A549 (cell line): ENCODE measurements at regions not wholly inside any gene's neighbourhood (a gene's known extent, or its start where the extent isn't known, plus 50 kb on each side); places are given as distances from the start of the nearest gene placed in this dataset.

ENCODE experiments used
- ATAC-seq, 2 experiments: fragments of 200-7000 bp in 1 of 2; fragments of >200 bp in 1 of 2; cut with Nextera tagmentation in 1 of 2; cut with Tn5 transposase in 1 of 2; 3 replicates each; pipeline versions ENCODE4 v1.8.0 to v1.9.1; 2018 to 2020; ENCODE audit warnings: mild to moderate bottlenecking in 1 of 2, moderate library complexity in 1 of 2
- CTCF ChIA-PET: fragments of 300-600 bp; sonication (Branson Sonifier 250); formaldehyde crosslinking; extraction: SDS; loops from one replicate; lab custom pipeline; 2021; ENCODE audit warnings: antibody characterized with exemption, inconsistent platforms; lab: Yijun Ruan, JAX
- POLR2A ChIA-PET: fragments of 350-600 bp; formaldehyde crosslinking; extraction: SDS; loops from one replicate; lab custom pipeline; 2021; ENCODE audit warnings: antibody characterized with exemption, inconsistent platforms; lab: Yijun Ruan, JAX
- DNase-seq, 2 experiments: peaks; one replicate each; pipeline versions ENCODE4 v3.0.0 to v3.0.0-alpha.2; 2011 to 2016; ENCODE audit warnings: low read depth in 1 of 2, low spot score in 1 of 2
- FAIRE-seq: peaks from 2 replicates; lab custom pipeline; 2011; peaks lifted over from hg19 to GRCh38; lab: Jason Lieb, UNC
- H3K27ac ChIP-seq, 2 experiments: fragments of >200 bp; sonication (Bioruptor Twin); formaldehyde crosslinking; 3 replicates each; pipeline ENCODE4 v1.5.1; 2016 to 2017
- H3K4me1 ChIP-seq: fragments of >200 bp; sonication (Bioruptor Twin); formaldehyde crosslinking; 3 replicates; pipeline ENCODE4 v1.6.1; 2016
- H3K4me2 ChIP-seq: fragments of >200 bp; sonication (Bioruptor Twin); formaldehyde crosslinking; 3 replicates; pipeline ENCODE4 v1.6.1; 2016
- H3K4me3 ChIP-seq: fragments of >200 bp; sonication (Bioruptor Twin); formaldehyde crosslinking; 3 replicates; pipeline ENCODE4 v1.5.1; 2016
- H3K9me3 ChIP-seq: fragments of >200 bp; sonication (Bioruptor Twin); formaldehyde crosslinking; 3 replicates; pipeline ENCODE4 v1.6.1; 2016
- ATOH8 ChIP-seq: fragments of 250-450 bp; sonication (Bioruptor Pico); IDR thresholded peaks from 2 replicates; pipeline ENCODE4 v1.5.0; 2020; ENCODE audit warnings: low read depth, mild to moderate bottlenecking, moderate library complexity
- CBX2 ChIP-seq: fragments of 200-600 bp; sonication (generic); IDR thresholded peaks from 2 replicates; pipeline ENCODE4 v1.6.1; 2016; ENCODE audit warnings: low read depth, mild to moderate bottlenecking, borderline replicate concordance
- CBX8 ChIP-seq: fragments of 200-600 bp; sonication (generic); IDR thresholded peaks from 2 replicates; pipeline ENCODE4 v1.6.1; 2016
- CEBPB ChIP-seq, 2 experiments: fragments of >200 bp in 1 of 2; sonication (Bioruptor Twin) in 1 of 2; formaldehyde crosslinking in 1 of 2; IDR thresholded peaks; 2 replicates each; pipeline ENCODE4 v1.6.1; 2012 to 2016
- CHD4 ChIP-seq: fragments of 200-600 bp; sonication (generic); IDR thresholded peaks from 2 replicates; pipeline ENCODE4 v1.6.1; 2016; ENCODE audit warnings: antibody characterized with exemption, mild to moderate bottlenecking, borderline replicate concordance
- E2F6 ChIP-seq: IDR thresholded peaks from 2 replicates; pipeline ENCODE4 v1.6.1; 2012; ENCODE audit warnings: low read depth, borderline replicate concordance
- EHMT2 ChIP-seq: fragments of 200-600 bp; sonication (generic); IDR thresholded peaks from 2 replicates; pipeline ENCODE4 v1.6.1; 2016; ENCODE audit warnings: antibody characterized with exemption, low read depth, mild to moderate bottlenecking, moderate library complexity
- ESRRA ChIP-seq: fragments of 150-350 bp; IDR thresholded peaks from 2 replicates; pipeline ENCODE4 v1.6.1; 2014; ENCODE audit warnings: mild to moderate bottlenecking, low read length, borderline replicate concordance
- FOSB ChIP-seq: fragments of 250-450 bp; sonication (Bioruptor Pico); IDR thresholded peaks from 2 replicates; pipeline ENCODE4 v1.5.0; 2020; ENCODE audit warnings: mild to moderate bottlenecking, moderate library complexity
- FOSL2 ChIP-seq, 2 experiments: fragments of 450-650 bp in 1 of 2; fragments of >200 bp in 1 of 2; sonication (Bioruptor Twin) in 1 of 2; formaldehyde crosslinking; IDR thresholded peaks; 2 replicates each; pipeline versions ENCODE4 v1.5.0 to v1.6.1; 2016 to 2020; ENCODE audit warnings: mild to moderate bottlenecking in 1 of 2, moderate library complexity in 1 of 2
- HEYL ChIP-seq: fragments of 250-450 bp; sonication (Bioruptor Pico); IDR thresholded peaks from 2 replicates; pipeline ENCODE4 v1.8.0; 2021; ENCODE audit warnings: mild to moderate bottlenecking, moderate library complexity
- HOXB13 ChIP-seq: fragments of 250-450 bp; sonication (Bioruptor Pico); IDR thresholded peaks from 2 replicates; pipeline ENCODE4 v1.5.0; 2020; ENCODE audit warnings: low read depth, mild to moderate bottlenecking, moderate library complexity
- JUN ChIP-seq, 2 experiments: fragments of >200 bp; sonication (Bioruptor Twin); formaldehyde crosslinking; IDR thresholded peaks; 2 replicates in 1 of 2; 3 replicates in 1 of 2; pipeline ENCODE4 v1.6.1; 2016 to 2017
- MAX ChIP-seq: IDR thresholded peaks from 2 replicates; pipeline ENCODE4 v1.6.1; 2012
- NFE2L2 ChIP-seq: fragments of 150-350 bp; conservative IDR thresholded peaks from 2 replicates; pipeline ENCODE4 v1.6.1; 2014; ENCODE audit warnings: low read length
- PHF8 ChIP-seq: fragments of 200-600 bp; sonication (generic); IDR thresholded peaks from 2 replicates; pipeline ENCODE4 v1.6.1; 2016; ENCODE audit warnings: low read depth, mild to moderate bottlenecking, antibody characterized with exemption, moderate library complexity, borderline replicate concordance
- RARB ChIP-seq: fragments of 250-450 bp; sonication (Bioruptor Pico); IDR thresholded peaks from 2 replicates; pipeline ENCODE4 v1.8.0; 2021; ENCODE audit warnings: mild to moderate bottlenecking, moderate library complexity
- RCOR1 ChIP-seq: fragments of 150-350 bp; IDR thresholded peaks from 2 replicates; pipeline ENCODE4 v1.6.1; 2014; ENCODE audit warnings: antibody characterized with exemption, low read length, low read depth
- RNF2 ChIP-seq: fragments of 200-600 bp; sonication (generic); IDR thresholded peaks from 2 replicates; pipeline ENCODE4 v1.6.1; 2016; ENCODE audit warnings: low read depth, mild to moderate bottlenecking, antibody characterized with exemption, moderate library complexity, borderline replicate concordance
- WGBS: methylation state at CpG from one replicate; pipeline ENCODE4 v1.1.6; 2017; ENCODE audit errors: missing lambda C conversion rate; 5-methylcytosine and 5-hydroxymethylcytosine counted together
- TF ChIP-seq, protein P1 (sequence below): IDR thresholded peaks from 2 replicates; pipeline ENCODE4 v1.6.1; 2012
- TF ChIP-seq, protein P2 (sequence below): fragments of 450-650 bp; IDR thresholded peaks from 2 replicates; pipeline ENCODE4 v1.6.1; 2014; ENCODE audit warnings: antibody characterized with exemption

DNA sequence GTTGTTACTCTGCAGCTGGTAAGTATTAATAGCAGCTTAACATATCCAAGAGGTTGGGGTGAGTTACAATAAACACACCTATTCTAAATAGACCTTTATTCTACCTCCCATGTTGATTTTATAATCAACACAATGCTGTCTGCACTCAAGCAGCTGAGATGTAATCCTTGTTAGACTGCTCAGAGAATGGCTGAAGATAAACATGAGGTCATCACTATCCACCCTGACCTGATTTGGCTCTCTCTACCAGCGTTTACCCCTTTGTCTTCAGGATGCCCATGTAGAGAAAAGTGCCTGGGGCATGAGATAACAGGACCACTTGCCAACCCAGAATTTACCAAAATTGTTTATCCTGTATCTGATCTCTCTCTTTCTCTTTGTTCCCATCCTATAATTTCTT, 220.7 kb upstream of the DEFB112 start (continued):
- TF ChIP-seq HOXB13 (CRISPR knock-in tag), result no peak

DNA sequence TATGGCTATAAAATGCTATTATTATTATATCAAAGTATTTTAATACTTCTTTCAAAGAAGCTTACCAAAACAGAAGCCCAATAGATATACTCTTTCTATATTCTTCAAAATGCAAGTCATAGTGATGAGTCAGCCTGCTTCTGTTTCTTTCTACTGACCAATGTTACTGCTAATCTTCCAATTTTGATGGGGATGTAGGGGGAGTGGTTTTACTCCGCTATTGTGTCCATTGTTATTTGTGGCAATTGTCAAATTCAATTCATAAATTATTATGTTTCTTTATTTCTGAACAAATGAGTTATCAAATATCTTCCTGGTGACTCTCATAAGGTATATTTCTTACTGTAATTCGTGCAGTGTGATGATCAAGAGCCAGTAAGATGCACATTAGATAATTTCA, 221.5 kb upstream of the DEFB112 start:
- no peak for FAIRE-seq
- TF ChIP-seq FOSL2 (IDR thresholded peaks at IDR 0.05), result no peak
- peak; percentile 37; the same call in 1 of the 2 replicates for TF ChIP-seq FOSL2 (CRISPR knock-in tag; IDR thresholded peaks at IDR 0.05)
- no peak for TF ChIP-seq ESRRA
- 8% methylated on average over 2 of the region's 2 CpGs for WGBS
- no peaks in the 10 kb centered on the region for H3K4me1 ChIP-seq
- no peak overlapping the region for H3K4me3 ChIP-seq
- H3K4me2 ChIP-seq, result no peak overlapping the region
- H3K9me3 ChIP-seq, result no peaks in the 10 kb centered on the region
- no peak for ATAC-seq
- ChIA-PET CTCF (no interaction called here), POLR2A (no interaction called here)
- no peak for DNase-seq
- H3K27ac ChIP-seq, result no peak overlapping the region

DNA sequence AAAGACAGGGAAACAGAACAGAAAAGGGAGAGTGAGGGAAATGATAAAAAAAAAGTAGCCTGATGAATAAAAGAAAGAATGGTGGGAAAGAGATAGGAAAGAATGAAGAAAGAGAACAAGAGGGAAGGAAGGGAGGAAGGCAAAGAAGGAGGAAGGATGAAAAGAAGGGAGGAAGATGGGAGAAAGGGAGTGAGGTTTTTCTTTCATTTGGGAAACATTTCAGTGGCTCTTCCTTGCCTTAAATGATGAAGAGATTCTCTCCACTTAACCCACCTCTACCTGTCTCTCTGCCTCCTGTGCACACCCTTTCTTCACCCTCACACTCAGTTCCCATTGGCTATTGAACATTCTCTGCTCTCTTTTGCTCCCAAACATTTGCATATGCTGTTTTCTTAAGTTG, 222.1 kb upstream of the DEFB112 start:
- Histone ChIP-seq H3K9me3 (no peaks in the 10 kb centered on the region), H3K4me3 (no peak overlapping the region), H3K4me2 (no peak overlapping the region), H3K27ac (no peak overlapping the region), H3K4me1 (no peaks in the 10 kb centered on the region)
- ATAC-seq, result no peak
- ChIA-PET POLR2A (no interaction called here), CTCF (no interaction called here)
- no peak for FAIRE-seq
- TF ChIP-seq EHMT2 (no peak), E2F6 (no peak), CEBPB (IDR thresholded peaks at IDR 0.05) (no peak), MAX (no peak), CBX2 (no peak), NFE2L2 (no peak), ATOH8 (no peak), PHF8 (no peak), HEYL (CRISPR knock-in tag) (no peak), CHD4 (no peak), RNF2 (no peak), RCOR1 (no peak), JUN (IDR thresholded peaks at IDR 0.05) (no peak), FOSB (CRISPR knock-in tag) (no peak)
- TF ChIP-seq, protein P1, sequence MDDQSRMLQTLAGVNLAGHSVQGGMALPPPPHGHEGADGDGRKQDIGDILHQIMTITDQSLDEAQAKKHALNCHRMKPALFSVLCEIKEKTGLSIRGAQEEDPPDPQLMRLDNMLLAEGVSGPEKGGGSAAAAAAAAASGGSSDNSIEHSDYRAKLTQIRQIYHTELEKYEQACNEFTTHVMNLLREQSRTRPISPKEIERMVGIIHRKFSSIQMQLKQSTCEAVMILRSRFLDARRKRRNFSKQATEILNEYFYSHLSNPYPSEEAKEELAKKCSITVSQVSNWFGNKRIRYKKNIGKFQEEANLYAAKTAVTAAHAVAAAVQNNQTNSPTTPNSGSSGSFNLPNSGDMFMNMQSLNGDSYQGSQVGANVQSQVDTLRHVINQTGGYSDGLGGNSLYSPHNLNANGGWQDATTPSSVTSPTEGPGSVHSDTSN, result no peak
- DNase-seq, result no peak

DNA sequence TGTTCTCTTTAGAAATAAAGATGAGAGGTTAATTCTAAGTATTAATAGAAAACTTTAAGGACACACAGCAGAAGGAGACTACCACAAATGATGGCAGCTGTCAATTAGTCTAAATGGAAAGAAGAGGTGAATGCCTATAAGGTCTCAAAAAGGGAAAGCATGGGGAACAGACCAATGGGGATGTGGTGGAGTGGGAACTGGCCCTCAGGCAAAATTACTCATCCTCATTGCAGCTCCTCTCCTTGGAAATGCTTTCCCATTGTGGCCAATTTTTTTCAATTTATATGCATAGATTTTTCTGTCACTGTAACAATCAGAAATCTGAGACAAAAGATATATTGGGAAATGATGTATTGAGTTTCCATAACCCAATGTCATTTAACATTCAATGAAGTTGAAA, 222.9 kb upstream of the DEFB112 start:
- DNase-seq (no peak), FAIRE-seq (no peak), ATAC-seq (no peak)
- Histone ChIP-seq H3K4me2 (no peak overlapping the region), H3K27ac (no peak overlapping the region), H3K4me1 (no peaks in the 10 kb centered on the region), H3K4me3 (no peak overlapping the region), H3K9me3 (no peaks in the 10 kb centered on the region)
- TF ChIP-seq CBX8 (no peak), ESRRA (no peak), RNF2 (no peak), RARB (CRISPR knock-in tag) (no peak)
- TF ChIP-seq, protein P2, sequence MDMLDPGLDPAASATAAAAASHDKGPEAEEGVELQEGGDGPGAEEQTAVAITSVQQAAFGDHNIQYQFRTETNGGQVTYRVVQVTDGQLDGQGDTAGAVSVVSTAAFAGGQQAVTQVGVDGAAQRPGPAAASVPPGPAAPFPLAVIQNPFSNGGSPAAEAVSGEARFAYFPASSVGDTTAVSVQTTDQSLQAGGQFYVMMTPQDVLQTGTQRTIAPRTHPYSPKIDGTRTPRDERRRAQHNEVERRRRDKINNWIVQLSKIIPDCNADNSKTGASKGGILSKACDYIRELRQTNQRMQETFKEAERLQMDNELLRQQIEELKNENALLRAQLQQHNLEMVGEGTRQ, result no peak
- POLR2A ChIA-PET, result no interaction called here
- CTCF ChIA-PET, result no interaction called here
